Superior temporal gyrus (tissue), 1 donor: ENCODE measurements at regions not wholly inside any gene's neighbourhood (a gene's known extent, or its start where the extent isn't known, plus 50 kb on each side); places are given as distances from the start of the nearest gene placed in this dataset.
"Not testable (repeated sequence)": the region's sequence is repeated elsewhere in the genome, so short reads cannot be mapped to it uniquely, and the experiment has no call there.

Experiments used
- DNase-seq: peaks from one replicate; pipeline ENCODE4 v3.0.0-alpha.2; 2016; ENCODE audit errors: extremely low spot score

DNA sequence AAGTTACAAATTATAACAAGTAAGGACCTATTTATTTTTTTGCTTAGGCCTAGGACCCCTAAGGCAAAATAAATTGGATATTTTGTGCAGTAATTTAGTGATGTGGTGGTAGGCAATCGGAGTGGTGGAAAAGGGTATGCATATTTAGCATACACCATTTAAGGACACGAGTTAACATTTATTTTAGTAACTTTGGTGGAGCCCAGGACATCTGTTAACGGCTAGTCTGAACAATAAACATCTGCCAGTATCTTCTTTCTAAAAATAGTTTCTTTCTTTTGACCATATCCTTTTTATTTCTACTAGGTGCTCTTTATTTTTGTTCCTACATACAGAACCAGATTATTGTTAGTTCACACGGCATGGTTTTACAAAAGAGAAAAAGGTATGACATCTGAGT lies 326.3 kb downstream of the CHL1 start:
- no peak for DNase-seq

DNA sequence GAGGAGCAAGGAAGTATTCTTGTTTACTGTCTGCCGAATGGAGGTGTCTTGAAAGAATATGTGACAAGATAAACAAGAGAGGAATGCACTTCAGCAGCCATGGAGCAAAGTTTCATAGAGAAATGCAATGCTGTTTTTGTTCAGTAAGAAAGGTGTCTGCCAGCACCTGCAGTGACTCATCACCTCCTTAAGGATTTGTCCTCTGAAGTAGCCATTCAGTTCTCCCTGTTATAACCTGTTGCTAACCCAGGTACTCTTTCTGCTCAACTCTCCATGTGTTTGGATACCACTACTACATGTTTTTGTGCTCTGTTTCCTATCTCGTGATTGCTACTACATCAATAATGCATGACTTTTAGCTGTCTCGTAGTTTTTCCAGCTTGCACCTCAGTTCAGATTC lies 328.9 kb downstream of the CHL1 start:
- DNase-seq = no peak

DNA sequence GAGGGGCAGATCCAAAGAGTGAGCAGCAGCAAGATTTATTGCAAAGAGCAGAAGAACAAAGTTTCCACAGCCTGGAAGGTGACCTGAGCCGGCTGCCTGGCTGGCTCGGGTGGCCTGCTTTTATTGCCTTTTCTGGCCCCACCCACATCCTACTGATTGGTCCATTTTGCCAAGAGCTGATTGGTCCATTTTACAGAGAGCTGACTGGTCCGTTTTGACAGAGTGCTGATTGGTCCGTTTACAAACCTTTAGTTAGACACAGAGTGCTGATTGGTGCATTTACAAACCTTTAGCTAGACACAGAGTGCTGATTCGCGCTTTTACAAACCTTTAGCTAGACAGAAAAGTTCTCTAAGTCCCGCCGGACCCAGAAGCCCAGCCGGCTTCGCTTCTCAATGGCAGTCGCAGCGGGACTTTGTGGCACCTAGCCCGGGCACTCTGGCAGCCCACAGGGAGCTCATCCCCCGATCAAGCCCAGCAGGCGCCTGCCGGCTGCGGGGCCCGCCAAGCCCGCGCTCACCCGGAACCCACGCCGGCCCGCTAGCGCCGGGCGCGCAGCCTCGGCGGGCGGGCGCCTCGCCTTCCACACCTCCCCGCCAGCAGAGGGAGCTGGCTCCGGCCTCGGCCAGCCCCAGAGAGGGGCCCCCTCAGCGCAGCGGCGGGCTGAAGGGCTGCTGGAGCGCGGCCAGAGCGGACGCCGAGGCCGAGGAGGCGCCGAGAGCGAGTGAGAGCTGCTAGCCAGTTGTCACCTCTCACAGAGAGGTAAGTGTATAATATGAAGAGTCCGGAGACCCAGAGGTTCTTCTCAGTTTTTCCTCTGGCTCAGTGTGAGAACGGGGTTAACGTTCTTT lies 339.2 kb downstream of the CHL1 start:
- no peak for DNase-seq

DNA sequence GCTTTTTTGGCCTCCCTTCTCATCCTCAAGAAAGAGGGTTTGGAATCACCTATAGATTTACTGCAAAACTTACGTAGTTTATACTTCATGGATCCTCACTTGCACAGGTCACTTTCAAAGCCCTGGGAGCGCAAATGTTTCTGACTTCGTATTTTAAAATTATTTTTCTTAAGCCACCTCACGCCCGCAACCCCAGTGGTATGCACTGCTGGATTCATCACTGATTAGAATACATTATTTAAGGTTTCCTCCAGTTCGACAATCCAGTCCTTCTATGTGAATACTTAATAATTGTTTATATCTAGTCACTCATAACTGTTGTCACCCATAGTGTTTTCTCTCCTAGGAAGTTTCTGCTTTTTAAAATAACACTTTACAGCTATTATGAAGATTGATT lies 339.9 kb downstream of the CHL1 start:
- DNase-seq = no peak

DNA sequence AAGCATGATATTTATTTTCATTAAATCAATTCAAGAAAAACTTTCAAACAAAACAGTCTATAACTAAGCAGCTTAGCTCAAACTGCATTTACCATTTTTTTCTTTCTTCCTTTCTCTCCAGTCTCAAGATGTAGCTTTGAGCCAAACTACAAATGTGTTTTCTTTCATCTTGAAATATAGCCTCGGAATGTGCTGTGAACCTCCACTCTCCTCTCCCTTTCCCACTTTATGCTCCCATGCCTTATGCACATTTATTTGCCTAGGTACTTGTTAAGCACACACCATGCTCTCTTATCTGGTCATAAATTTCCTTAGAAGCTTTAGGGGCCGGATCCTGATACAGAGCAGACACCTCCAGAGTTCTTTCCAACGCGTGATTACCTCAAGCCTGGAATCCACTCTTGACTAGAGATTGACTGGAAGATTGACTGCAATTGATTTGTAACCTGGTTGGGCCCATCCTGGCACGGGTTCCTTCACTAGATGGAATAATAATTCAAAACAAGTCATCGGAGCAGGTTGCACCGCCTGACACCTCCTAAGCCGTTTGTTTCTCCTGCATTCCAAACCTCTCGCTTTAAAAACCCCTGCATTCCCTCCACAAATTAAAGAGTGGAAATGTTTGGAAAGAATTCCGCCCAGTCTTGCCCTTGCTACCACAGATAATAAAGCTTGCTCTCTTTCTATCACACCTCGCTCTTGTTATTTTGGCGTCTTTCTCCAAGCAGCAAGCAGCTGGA lies 344.7 kb downstream of the CHL1 start:
- DNase-seq = no peak

DNA sequence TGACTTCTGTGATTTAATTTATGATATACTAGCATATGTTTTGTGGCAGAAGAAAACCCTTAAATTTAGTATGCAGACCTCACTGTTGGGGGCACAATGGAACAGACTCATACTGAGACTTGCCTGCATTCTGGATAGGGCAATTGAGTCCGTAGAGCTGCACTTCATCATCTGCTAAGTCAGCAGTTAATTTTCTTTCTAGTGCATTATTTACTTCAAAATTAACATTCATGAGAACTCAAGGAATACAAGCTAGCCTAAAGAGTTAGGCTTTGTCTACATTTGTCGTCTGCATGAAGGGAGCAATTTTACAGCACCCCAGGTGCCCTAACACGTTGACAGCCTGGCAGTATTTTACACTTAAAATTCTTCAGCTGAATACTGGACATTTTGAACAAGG lies 345.5 kb downstream of the CHL1 start:
- DNase-seq = no peak

DNA sequence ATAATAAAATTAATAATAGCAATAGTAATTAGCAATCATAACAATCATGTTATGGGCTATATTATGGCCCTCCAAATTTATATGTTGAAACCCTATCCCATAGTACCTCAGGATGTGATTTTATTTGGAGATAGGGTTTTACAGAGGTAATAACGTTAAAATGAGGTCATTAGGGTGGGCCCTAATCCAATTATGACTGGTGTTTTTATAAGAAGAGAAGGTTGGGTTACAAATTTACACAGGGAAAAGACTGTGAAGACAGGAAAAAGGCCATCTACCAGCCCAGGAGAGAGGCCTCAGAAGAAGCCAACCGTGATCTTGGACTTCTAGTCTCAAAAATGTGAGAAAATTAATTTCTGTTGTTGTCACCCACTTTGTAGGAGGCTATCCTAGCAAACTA lies 353.1 kb downstream of the CHL1 start:
- DNase-seq = no peak

DNA sequence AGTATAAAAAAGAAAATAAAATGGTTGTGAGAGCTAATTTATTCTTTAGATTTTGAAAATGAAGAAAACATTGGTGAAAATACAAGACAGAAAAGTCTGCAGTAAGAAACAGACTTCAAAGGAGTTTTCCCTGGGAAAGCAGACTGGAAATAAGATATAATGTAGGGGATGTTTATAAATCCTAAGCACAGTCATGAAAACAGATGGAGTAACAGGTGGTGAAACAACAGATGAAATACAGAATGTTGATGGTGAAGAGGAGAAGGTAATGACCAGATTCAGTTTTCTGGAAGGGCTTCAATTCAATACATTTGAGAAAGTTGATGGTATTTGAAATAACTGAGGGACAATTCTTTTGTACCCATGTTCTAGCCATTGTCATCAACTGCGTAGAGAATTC lies 353.9 kb downstream of the CHL1 start:
- DNase-seq = no peak

DNA sequence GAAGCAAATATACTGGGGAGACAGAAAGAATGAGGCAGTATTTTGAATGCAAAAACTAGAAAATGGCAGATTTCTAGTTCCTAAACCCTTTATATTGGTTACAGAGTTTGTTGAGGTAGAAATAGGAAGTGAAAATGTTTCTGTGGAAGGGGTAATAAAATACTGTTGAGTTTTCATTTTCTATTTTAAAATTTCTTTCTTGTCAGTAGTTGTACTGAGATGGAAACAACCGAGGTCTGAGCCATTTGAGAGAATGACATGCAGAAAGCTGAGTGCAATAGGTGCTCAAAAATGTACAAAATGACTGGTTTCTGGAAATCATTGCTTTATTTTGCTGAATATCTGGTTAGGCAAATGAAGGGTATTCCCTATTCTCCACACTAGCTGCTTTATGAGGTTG lies 361.4 kb downstream of the CHL1 start:
- no peak for DNase-seq

DNA sequence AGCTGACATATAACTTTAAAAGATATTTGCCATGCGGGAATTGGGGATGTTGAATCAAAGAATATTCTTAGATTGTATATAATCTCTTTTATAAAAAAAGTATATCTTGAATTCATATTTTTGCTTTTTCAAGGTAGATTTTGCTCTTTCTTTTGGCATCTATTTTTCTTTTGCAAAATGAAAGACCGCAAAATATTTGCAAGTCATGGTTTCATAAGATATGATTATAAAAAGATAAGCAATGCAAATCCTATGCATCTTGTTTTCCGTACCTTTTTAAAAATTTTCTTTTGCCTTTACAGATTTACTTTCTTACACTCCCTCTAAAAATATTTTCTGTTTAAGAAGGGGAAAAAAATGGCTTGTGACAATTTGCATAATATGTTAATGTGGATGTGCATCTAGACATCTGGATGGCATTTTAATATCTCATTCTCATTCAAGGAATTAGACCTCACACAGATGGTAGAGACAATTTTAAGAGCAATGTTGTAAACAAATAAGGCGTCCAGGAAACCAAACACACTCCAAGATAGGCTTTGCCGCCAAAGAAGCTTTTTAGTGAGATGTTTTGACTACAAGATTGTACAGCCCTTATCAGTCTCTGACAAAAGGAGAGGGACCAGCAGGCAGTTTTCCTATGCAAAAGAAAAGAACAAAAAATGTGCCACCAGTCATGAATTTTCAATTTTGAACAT lies 371.1 kb downstream of the CHL1 start:
- DNase-seq = no peak

DNA sequence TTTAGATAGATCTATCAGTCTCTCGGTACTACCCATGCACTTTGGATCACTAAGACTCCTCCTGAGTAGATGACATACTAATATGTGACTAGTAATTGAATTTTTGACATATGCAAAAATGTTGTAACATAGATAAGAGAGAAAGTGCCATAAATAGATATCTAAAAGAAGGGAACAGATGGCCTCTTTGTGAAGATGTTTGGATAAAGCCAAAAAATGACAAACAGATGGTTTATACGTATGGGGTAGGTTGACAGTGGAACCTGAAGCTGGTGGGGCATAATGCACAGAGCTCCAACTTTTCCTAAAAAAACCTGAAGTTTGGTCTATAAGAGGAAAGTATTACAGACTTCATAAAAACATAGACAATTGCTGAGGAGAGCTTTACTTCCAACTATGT lies 383.0 kb downstream of the CHL1 start:
- DNase-seq = not testable (repeated sequence)

DNA sequence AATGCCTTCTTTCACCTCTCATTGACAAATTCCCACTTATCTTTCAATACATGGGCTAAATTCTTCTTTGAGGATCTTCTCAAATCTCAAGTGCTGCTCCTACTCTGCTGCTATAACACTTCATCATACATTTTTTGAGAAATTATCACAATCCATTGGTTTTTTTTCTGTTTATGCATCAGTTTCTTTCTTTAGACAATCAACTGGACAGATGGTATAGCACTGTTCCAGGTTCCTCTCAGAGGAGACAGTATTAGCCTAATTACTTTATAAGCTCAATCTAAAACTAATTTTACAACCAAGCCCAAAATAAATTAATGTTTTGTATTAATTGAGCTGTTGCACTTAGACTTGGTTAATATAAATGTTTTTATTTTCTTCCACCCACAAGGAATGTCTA lies 392.5 kb downstream of the CHL1 start:
- DNase-seq = not testable (repeated sequence)

DNA sequence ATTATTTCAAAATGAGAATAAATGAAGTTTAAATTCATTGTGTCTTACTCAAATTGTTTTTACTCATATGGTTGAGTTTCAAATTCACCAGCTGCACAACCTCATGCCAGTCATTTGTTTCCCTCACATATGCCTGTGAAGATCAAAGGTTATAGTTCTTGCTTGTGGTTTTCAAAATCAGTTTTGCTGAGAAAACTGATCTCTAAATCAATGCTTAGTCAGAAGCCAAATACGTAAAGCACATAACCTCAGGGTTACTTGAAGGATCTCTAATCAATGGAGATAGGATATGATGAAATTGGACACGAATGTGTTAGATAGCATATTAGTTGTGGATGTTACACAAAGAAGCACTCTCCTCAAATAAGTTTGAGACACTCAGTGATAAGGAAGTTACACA lies 400.7 kb downstream of the CHL1 start:
- DNase-seq = not testable (repeated sequence)

DNA sequence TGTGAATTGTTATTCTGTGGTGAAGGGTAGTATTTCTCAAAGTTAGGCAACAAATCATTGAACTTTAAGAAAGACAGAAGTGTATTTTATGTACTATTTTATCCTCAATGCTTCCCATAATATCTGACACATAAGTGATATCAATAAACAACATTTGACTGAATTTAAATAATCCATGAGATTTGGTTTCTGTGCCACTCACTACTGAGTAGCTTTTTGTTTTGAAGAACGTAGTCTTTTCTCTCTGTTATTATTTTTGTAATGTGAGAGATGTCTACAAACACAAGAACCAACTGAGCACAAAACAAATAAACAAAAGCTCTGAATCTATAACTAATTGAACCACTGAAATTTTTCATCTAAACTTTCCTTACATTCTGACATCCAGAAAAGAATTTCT lies 401.2 kb downstream of the CHL1 start:
- DNase-seq = not testable (repeated sequence)

DNA sequence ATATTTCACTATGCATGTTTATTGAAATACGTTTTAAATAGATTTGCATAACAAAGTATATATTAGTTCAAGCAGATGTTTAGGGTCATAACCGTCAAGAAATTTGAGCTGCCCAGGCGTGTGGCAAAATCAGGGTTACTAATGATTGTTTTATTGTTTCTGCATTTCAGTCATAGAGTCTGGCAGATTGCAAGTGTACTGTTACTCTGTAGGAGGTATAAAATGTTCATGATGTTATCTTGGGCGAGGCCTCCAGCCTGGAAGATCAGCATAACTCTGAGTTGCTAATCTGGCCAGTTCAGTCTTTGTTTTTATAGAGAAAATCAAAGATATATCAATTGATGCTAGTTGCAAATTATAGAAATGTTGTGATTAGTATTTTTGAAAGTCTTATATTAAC lies 410.9 kb downstream of the CHL1 start:
- not testable (repeated sequence) for DNase-seq

DNA sequence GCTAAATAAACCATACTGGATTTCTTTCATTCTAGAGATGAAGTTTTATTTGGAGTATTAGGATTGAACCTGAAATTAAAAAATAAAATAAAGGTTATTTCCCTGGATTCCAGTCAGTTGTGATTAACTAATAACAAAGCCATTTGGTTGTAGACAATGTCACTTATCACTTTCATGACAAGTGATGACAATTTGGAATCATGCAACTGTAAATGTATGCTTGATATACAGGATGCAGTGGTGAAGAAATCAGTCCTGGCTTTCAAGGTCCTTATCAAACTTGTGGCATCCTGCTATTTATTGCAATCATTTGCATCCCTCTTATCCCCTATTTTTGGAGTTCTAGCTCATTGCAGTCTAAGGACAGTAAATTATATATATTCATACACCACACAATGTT lies 425.2 kb downstream of the CHL1 start:
- no peak for DNase-seq

DNA sequence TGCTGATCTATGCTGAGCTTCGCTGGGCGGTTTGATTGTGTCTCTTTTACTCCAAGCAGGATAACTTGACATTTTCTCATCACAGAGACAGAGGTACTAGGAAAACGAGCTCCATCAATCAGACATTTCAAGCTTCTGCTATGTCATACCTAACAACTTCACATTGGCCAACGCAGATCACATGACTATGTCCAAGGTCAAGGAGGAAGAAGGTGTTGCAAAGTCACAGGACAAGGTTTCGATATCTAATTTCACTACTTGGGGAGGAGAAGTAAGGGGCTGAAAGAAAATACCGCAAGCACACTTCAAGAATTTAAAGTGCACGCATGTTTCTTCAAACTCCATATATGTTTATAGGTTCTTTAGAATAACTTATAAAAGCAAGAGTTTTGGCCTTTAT lies 425.8 kb downstream of the CHL1 start:
- DNase-seq = no peak

DNA sequence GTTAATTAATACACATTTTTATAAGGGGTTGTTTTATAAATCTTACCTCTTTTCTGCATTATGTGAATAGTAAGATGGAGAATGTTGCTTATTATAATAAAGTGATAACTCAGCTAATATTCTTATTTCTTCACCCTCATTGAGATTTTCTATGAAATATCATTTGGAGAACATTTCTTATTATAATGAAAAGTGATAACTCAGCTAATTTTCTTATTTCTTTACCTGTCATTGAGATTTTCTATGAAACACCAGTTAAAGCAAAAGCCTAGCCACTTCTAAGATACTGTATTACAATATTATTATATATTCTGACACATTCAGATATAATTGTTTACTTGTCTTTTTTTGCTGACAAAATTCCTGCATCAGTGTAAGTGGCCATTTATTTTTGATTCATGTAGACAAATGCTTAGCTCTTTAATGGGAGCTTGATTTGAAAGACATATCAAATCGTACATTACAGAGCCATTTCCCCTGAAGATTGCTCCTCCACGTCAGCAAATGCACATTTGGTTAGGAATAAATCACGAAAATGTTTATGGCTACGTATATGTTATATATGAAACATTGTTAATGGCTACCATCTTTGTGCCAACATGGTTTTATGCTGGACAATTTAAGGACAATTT lies 427.5 kb downstream of the CHL1 start:
- no peak for DNase-seq

DNA sequence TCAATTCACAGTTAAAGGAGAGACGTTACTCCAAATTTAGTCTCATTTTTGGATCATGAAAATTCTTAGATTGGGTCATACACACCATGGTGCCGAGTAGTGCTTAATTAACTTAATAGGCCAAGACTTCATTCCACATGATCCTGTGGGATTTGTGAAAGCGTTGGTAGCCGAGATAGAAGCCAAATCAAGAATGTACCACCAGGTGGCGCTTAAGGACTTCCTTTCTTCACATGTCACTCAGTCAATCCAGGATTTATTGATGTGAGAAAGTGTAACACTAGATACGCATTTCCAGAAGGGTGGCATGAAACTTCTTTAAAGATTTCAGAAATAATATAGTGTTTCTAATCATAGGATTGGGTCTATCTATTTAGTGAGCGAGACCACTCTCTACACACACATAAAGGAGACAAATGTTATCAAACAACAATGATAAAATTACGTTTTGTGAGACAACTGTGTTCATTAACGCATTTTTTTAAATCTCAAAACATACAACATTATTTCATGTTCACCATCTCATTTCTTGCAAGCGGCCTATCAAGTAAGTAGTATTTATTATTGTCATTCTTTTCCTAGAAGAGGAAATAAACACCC lies 436.1 kb downstream of the CHL1 start:
- peak; percentile 97 for DNase-seq

DNA sequence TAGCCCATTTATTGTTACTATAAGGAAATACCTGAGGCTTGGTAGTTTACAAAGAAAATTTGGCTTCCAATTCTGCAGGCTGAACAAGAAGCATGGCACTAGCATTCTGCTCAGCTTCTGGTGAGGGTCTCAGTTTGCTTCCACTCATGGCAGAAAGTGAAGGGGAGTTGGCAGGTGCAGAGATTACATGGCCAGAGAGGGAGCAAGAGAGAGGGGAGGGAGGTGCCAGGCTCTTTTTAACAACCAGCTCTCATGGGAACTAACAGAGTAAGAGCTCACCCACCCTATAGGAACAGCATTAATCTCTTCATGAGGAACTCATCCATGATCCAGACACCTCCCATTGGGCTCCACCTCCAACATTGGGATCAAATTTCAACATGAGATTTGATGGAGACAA lies 437.9 kb downstream of the CHL1 start:
- no peak for DNase-seq

DNA sequence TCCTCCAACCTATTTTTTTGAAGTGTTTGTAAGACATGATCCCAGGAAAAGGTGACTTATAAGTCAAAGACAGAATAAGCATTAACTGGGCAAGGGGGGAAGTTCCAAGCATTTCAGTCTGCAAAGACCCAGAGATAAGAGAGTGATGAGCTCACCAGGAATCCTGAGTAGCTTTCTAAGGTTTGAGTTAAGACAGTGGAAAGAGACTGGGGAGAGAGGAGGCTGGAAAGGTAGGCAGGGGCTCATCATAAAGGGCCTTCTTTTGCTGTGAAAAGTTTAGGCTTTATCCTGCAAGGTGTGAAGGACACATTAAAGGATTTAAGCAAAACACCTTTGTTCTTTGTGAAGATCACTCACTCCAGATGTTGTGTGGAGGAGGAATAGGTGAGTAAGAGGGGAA lies 438.8 kb downstream of the CHL1 start:
- DNase-seq = no peak

DNA sequence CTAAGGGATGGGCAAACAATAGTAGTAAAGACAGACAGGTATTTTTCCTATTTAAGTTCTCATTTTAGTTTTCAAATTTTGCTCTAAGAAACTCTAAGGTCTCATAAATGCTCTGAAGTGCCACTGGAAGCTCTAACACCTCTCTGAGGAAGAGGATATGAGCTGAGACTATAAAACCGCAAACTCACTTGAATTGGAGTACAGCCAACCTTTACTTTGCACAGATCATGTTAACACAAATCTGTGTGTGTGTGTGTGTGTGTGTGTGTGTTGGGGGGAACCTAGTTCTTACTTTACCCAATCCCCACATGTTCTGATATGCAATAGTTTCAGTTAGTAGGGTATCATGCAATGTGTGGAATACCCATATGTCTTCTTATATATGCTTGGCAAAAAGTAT lies 446.8 kb downstream of the CHL1 start:
- DNase-seq = no peak
